Activated T-cell treated with anti-CD3 and anti-CD28 coated beads, Interleukin-2, amount 50 U/mL, for 4 hours (primary cell): ENCODE measurements at regions not wholly inside any gene's neighbourhood (a gene's known extent, or its start where the extent isn't known, plus 50 kb on each side); places are given as distances from the start of the nearest gene placed in this dataset.

Experiments
- ATAC-seq, 2 donors: fragments of 200-7000 bp; cut with Tn5 transposase; one replicate each; pipeline ENCODE4 v1.10.0; 2021
- DNase-seq: peaks from one replicate; pipeline ENCODE4 v3.0.0-alpha.2; 2020
- H3K27me3 Mint-ChIP-seq: one replicate; pipeline ENCODE4 v1.8.0; 2021; ENCODE audit warnings: low read depth, mixed read lengths
- H3K36me3 Mint-ChIP-seq: one replicate; pipeline ENCODE4 v1.8.0; 2022; ENCODE audit warnings: mixed read lengths; ENCODE audit not compliant: insufficient read depth
- H3K4me1 Mint-ChIP-seq: one replicate; pipeline ENCODE4 v1.8.0; 2021; ENCODE audit warnings: low read depth, mixed read lengths
- H3K4me3 Mint-ChIP-seq: one replicate; pipeline ENCODE4 v1.8.0; 2021; ENCODE audit warnings: mild to moderate bottlenecking, moderate library complexity, mixed read lengths
- H3K9me3 Mint-ChIP-seq: one replicate; pipeline ENCODE4 v1.8.0; 2021; ENCODE audit warnings: mixed read lengths

GRCh38 chr16:18055411-18055916 is 281.1 kb downstream of the NPIPA8 start:
- H3K4me3 Mint-ChIP-seq: no peak overlapping the region
- ATAC-seq (no peak), DNase-seq (no peak)
- peaks cover 7% of the 10 kb centered on the region for H3K27me3 Mint-ChIP-seq
- no peaks in the 10 kb centered on the region for H3K4me1 Mint-ChIP-seq
- H3K9me3 Mint-ChIP-seq: no peaks in the 10 kb centered on the region
- H3K36me3 Mint-ChIP-seq: no peaks in the 10 kb centered on the region

GRCh38 chr16:18050777-18051176 is 285.8 kb downstream of the NPIPA8 start:
- H3K4me1 Mint-ChIP-seq: no peaks in the 10 kb centered on the region
- H3K27me3 Mint-ChIP-seq: peaks cover 14% of the 10 kb centered on the region
- H3K9me3 Mint-ChIP-seq: no peaks in the 10 kb centered on the region
- H3K4me3 Mint-ChIP-seq: no peak overlapping the region
- DNase-seq (no peak), ATAC-seq (no peak)
- H3K36me3 Mint-ChIP-seq: no peaks in the 10 kb centered on the region

GRCh38 chr16:18050234-18050633 is 286.3 kb downstream of the NPIPA8 start:
- no peaks in the 10 kb centered on the region for H3K36me3 Mint-ChIP-seq
- no peak for ATAC-seq
- no peak for DNase-seq
- H3K27me3 Mint-ChIP-seq: peaks cover 14% of the 10 kb centered on the region
- H3K4me3 Mint-ChIP-seq: no peak overlapping the region
- no peaks in the 10 kb centered on the region for H3K4me1 Mint-ChIP-seq
- no peaks in the 10 kb centered on the region for H3K9me3 Mint-ChIP-seq

GRCh38 chr16:18049547-18050133 is 286.9 kb downstream of the NPIPA8 start:
- no peak for DNase-seq
- Mint-ChIP-seq H3K4me1 (no peaks in the 10 kb centered on the region), H3K4me3 (no peak overlapping the region), H3K36me3 (no peaks in the 10 kb centered on the region), H3K9me3 (no peaks in the 10 kb centered on the region), H3K27me3 (peaks cover 16% of the 10 kb centered on the region)
- no peak for ATAC-seq

GRCh38 chr16:18048853-18049546 is 287.5 kb downstream of the NPIPA8 start:
- DNase-seq: no peak
- H3K27me3 Mint-ChIP-seq: peaks cover 18% of the 10 kb centered on the region
- H3K9me3 Mint-ChIP-seq: no peaks in the 10 kb centered on the region
- no peak overlapping the region for H3K4me3 Mint-ChIP-seq
- H3K4me1 Mint-ChIP-seq: no peaks in the 10 kb centered on the region
- H3K36me3 Mint-ChIP-seq: no peaks in the 10 kb centered on the region
- no peak for ATAC-seq

GRCh38 chr16:18047761-18048160 is 288.8 kb downstream of the NPIPA8 start:
- H3K9me3 Mint-ChIP-seq: no peaks in the 10 kb centered on the region
- ATAC-seq: no peak
- no peaks in the 10 kb centered on the region for H3K4me1 Mint-ChIP-seq
- H3K27me3 Mint-ChIP-seq: peaks cover 14% of the 10 kb centered on the region
- no peaks in the 10 kb centered on the region for H3K36me3 Mint-ChIP-seq
- no peak overlapping the region for H3K4me3 Mint-ChIP-seq
- no peak for DNase-seq

GRCh38 chr16:18045356-18045755 is 291.2 kb downstream of the NPIPA8 start:
- DNase-seq (no peak), ATAC-seq (no peak)
- H3K36me3 Mint-ChIP-seq: no peaks in the 10 kb centered on the region
- H3K4me1 Mint-ChIP-seq: no peaks in the 10 kb centered on the region
- no peak overlapping the region for H3K4me3 Mint-ChIP-seq
- H3K9me3 Mint-ChIP-seq: no peaks in the 10 kb centered on the region
- H3K27me3 Mint-ChIP-seq: peaks cover 11% of the 10 kb centered on the region

- no peaks in the 10 kb centered on the region for H3K4me1 Mint-ChIP-seq
- peaks cover 2% of the 10 kb centered on the region for H3K9me3 Mint-ChIP-seq
- DNase-seq (no peak), ATAC-seq (no peak)
- no peak overlapping the region for H3K4me3 Mint-ChIP-seq
- H3K27me3 Mint-ChIP-seq: peaks cover 4% of the 10 kb centered on the region
- H3K36me3 Mint-ChIP-seq: no peaks in the 10 kb centered on the region
These were observed 294.4 kb downstream of the NPIPA8 start for GRCh38 chr16:18041864-18042834.

- ATAC-seq (no peak), DNase-seq (no peak)
- Mint-ChIP-seq H3K27me3 (peaks cover 4% of the 10 kb centered on the region), H3K9me3 (peaks cover 5% of the 10 kb centered on the region), H3K4me3 (no peak overlapping the region), H3K4me1 (no peaks in the 10 kb centered on the region), H3K36me3 (no peaks in the 10 kb centered on the region)
These were observed 296.6 kb downstream of the NPIPA8 start for GRCh38 chr16:18039931-18040330.

GRCh38 chr16:18037051-18037450 is 299.5 kb downstream of the NPIPA8 start:
- DNase-seq (no peak), ATAC-seq (no peak)
- Mint-ChIP-seq H3K4me3 (no peak overlapping the region), H3K9me3 (peaks cover 9% of the 10 kb centered on the region), H3K27me3 (no peaks in the 10 kb centered on the region), H3K4me1 (no peaks in the 10 kb centered on the region), H3K36me3 (no peaks in the 10 kb centered on the region)

- H3K27me3 Mint-ChIP-seq: peaks cover 12% of the 10 kb centered on the region
- no peak overlapping the region for H3K4me3 Mint-ChIP-seq
- no peaks in the 10 kb centered on the region for H3K36me3 Mint-ChIP-seq
- DNase-seq (no peak), ATAC-seq (no peak)
- H3K4me1 Mint-ChIP-seq: no peaks in the 10 kb centered on the region
- H3K9me3 Mint-ChIP-seq: no peaks in the 10 kb centered on the region
These were observed 311.9 kb downstream of the NPIPA8 start for GRCh38 chr16:18024611-18025010.

GRCh38 chr16:18018376-18018775 is 318.2 kb downstream of the NPIPA8 start:
- Mint-ChIP-seq H3K4me3 (no peak overlapping the region), H3K4me1 (no peaks in the 10 kb centered on the region), H3K27me3 (peaks cover 8% of the 10 kb centered on the region), H3K9me3 (no peaks in the 10 kb centered on the region), H3K36me3 (no peaks in the 10 kb centered on the region)
- no peak for DNase-seq
- ATAC-seq: no peak

- H3K36me3 Mint-ChIP-seq: no peaks in the 10 kb centered on the region
- no peaks in the 10 kb centered on the region for H3K4me1 Mint-ChIP-seq
- H3K4me3 Mint-ChIP-seq: no peak overlapping the region
- DNase-seq (no peak), ATAC-seq (no peak)
- no peaks in the 10 kb centered on the region for H3K9me3 Mint-ChIP-seq
- H3K27me3 Mint-ChIP-seq: peaks cover 7% of the 10 kb centered on the region
These were observed 322.7 kb downstream of the NPIPA8 start for GRCh38 chr16:18013863-18014262.

- Mint-ChIP-seq H3K4me3 (no peak overlapping the region), H3K9me3 (no peaks in the 10 kb centered on the region), H3K27me3 (no peaks in the 10 kb centered on the region), H3K36me3 (no peaks in the 10 kb centered on the region), H3K4me1 (no peaks in the 10 kb centered on the region)
- ATAC-seq (no peak), DNase-seq (no peak)
These were observed 328.2 kb downstream of the NPIPA8 start for GRCh38 chr16:18008356-18008755.
